OCI-LY1 (cell line): ENCODE measurements at regions not wholly inside any gene's neighbourhood (a gene's known extent, or its start where the extent isn't known, plus 50 kb on each side); places are given as distances from the start of the nearest gene placed in this dataset.
"Not testable (repeated sequence)": the region's sequence is repeated elsewhere in the genome, so short reads cannot be mapped to it uniquely, and the experiment has no call there.

Experiments used
- EZH2 ChIP-seq: fragments of 200-600 bp; sonication (generic), shearing (Covaris generic); IDR thresholded peaks from 2 replicates; pipeline ENCODE4 v1.8.0; 2017; ENCODE audit warnings: borderline replicate concordance, mixed run types, mild to moderate bottlenecking, antibody characterized with exemption, low read length, moderate library complexity, mixed read lengths
- TF ChIP-seq, protein P1 (sequence below): fragments of 200-600 bp; sonication (generic), shearing (Covaris generic); IDR thresholded peaks from 2 replicates; pipeline ENCODE4 v1.5.1; 2017; ENCODE audit warnings: mild to moderate bottlenecking, antibody characterized with exemption, low read length, moderate library complexity, mixed read lengths

DNA sequence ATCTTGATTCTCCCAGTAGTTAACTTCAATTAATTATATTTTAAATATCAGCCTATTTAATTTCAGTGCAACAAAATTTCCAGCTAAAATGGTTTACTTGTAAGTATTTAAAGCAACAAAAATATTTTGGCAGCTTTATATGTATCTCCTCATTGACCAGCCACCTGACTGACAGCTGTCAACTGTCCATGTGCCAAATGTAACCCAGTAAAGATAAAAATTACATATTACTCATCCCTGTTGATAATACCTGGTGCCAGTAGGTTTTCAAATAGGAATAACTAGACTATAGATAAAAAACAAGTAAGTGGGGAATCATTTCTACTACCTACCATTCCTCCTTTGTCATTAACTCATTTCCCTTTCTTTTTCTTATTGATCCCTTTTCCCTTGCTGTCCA lies 341.9 kb downstream of the TYW1 start:
- TF ChIP-seq, protein P1, sequence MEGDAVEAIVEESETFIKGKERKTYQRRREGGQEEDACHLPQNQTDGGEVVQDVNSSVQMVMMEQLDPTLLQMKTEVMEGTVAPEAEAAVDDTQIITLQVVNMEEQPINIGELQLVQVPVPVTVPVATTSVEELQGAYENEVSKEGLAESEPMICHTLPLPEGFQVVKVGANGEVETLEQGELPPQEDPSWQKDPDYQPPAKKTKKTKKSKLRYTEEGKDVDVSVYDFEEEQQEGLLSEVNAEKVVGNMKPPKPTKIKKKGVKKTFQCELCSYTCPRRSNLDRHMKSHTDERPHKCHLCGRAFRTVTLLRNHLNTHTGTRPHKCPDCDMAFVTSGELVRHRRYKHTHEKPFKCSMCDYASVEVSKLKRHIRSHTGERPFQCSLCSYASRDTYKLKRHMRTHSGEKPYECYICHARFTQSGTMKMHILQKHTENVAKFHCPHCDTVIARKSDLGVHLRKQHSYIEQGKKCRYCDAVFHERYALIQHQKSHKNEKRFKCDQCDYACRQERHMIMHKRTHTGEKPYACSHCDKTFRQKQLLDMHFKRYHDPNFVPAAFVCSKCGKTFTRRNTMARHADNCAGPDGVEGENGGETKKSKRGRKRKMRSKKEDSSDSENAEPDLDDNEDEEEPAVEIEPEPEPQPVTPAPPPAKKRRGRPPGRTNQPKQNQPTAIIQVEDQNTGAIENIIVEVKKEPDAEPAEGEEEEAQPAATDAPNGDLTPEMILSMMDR: not testable (repeated sequence)
- TF ChIP-seq EZH2: not testable (repeated sequence)
